DOHH2 (cell line): ENCODE measurements at regions not wholly inside any gene's neighbourhood (a gene's known extent, or its start where the extent isn't known, plus 50 kb on each side); places are given as distances from the start of the nearest gene placed in this dataset.

Experiments used
- CTCF ChIP-seq: fragments of 200-600 bp; sonication (generic); IDR thresholded peaks from one replicate; pipeline ENCODE4 v1.5.1; 2014; ENCODE audit warnings: antibody characterized with exemption, mild to moderate bottlenecking, low read depth, low read length; ENCODE audit not compliant: poor library complexity, severe bottlenecking
- EZH2phosphoT487 ChIP-seq: fragments of 200-600 bp; sonication (generic); IDR thresholded peaks from 2 replicates; pipeline ENCODE4 v1.6.1; 2017; ENCODE audit warnings: borderline replicate concordance, mild to moderate bottlenecking, antibody characterized with exemption, low read length, moderate library complexity, mixed read lengths

DNA sequence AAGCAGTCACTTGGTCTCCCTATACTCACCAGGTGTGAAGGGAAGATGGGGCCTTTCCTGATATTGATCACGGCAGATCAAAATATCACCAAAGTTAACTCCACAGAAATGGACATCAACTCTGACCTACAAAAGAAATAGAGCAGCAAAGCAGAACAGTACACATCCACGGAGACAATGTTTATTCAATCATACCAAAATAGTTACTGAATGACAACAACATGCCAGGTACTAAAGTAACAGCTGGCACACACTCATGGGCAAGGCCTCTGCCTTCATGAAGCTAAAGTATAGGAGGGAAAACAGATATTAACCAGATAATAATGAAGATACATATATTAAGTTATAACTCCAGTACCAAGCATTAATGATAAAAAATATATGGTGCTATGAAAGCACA lies 59.2 kb upstream of the RASAL2 start:
- no peak for TF ChIP-seq CTCF
- TF ChIP-seq EZH2phosphoT487 = no peak
